ENCODE measurements at regions not wholly inside any gene's neighbourhood (a gene's known extent, or its start where the extent isn't known, plus 50 kb on each side); places are given as distances from the start of the nearest gene placed in this dataset.
"Not testable (repeated sequence)": the region's sequence is repeated elsewhere in the genome, so short reads cannot be mapped to it uniquely, and the experiment has no call there.

GRCh38 chr2:48043746-48044145 is 137.4 kb upstream of the FBXO11 start:
- DNase-seq (ENCODE audit: low read depth in 2 of 2), result no peak

GRCh38 chr2:48045613-48046012 is 139.3 kb upstream of the FBXO11 start:
- no peak for DNase-seq (ENCODE audit: low read depth in 2 of 2)

GRCh38 chr2:48048476-48049171 is 142.3 kb upstream of the FBXO11 start:
- DNase-seq (ENCODE audit: low read depth in 2 of 2), result no peak

GRCh38 chr2:48049371-48049770 is 143.1 kb upstream of the FBXO11 start:
- no peak for DNase-seq (ENCODE audit: low read depth in 2 of 2)

GRCh38 chr2:48050711-48051110 is 144.4 kb upstream of the FBXO11 start:
- DNase-seq (ENCODE audit: low read depth in 2 of 2), result no peak

GRCh38 chr2:48059975-48060374 is 153.7 kb upstream of the FBXO11 start:
- DNase-seq (ENCODE audit: low read depth in 2 of 2), result no peak

- not testable (repeated sequence) for DNase-seq (ENCODE audit: low read depth in 2 of 2)
Measured at GRCh38 chr2:48061656-48062055, 155.4 kb upstream of the FBXO11 start.

- no peak for DNase-seq (ENCODE audit: low read depth in 2 of 2)
Measured at GRCh38 chr2:48065096-48065495, 158.8 kb upstream of the FBXO11 start.

GRCh38 chr2:48066000-48066399 is 159.7 kb upstream of the FBXO11 start:
- DNase-seq (ENCODE audit: low read depth in 2 of 2), result no peak

- no peak for DNase-seq (ENCODE audit: low read depth in 2 of 2)
Measured at GRCh38 chr2:48069769-48070168, 163.5 kb upstream of the FBXO11 start.

- DNase-seq (ENCODE audit: low read depth in 2 of 2), result no peak
Measured at GRCh38 chr2:48070415-48070814, 164.1 kb upstream of the FBXO11 start.

- no peak for DNase-seq (ENCODE audit: low read depth in 2 of 2)
Measured at GRCh38 chr2:48072583-48072982, 166.3 kb upstream of the FBXO11 start.

GRCh38 chr2:48075631-48076030 is 169.3 kb upstream of the FBXO11 start:
- no peak for DNase-seq (ENCODE audit: low read depth in 2 of 2)

- DNase-seq (ENCODE audit: low read depth in 2 of 2), result no peak
Measured at GRCh38 chr2:48080534-48081316, 174.4 kb upstream of the FBXO11 start.

- DNase-seq (ENCODE audit: low read depth in 2 of 2), result no peak
Measured at GRCh38 chr2:48081317-48081628, 175.0 kb upstream of the FBXO11 start.

GRCh38 chr2:48085888-48086287 is 179.6 kb upstream of the FBXO11 start:
- no peak for DNase-seq (ENCODE audit: low read depth in 2 of 2)

GRCh38 chr2:48088994-48089393 is 182.7 kb upstream of the FBXO11 start:
- DNase-seq (ENCODE audit: low read depth in 2 of 2), result no peak

GRCh38 chr2:48089644-48090043 is 183.3 kb upstream of the FBXO11 start:
- no peak for DNase-seq (ENCODE audit: low read depth in 2 of 2)

GRCh38 chr2:48092846-48093803 is 186.8 kb upstream of the FBXO11 start:
- DNase-seq (ENCODE audit: low read depth in 2 of 2), result no peak

- not testable (repeated sequence) for DNase-seq (ENCODE audit: low read depth in 2 of 2)
Measured at GRCh38 chr2:48096765-48097164, 190.5 kb upstream of the FBXO11 start.

- DNase-seq (ENCODE audit: low read depth in 2 of 2), result no peak
Measured at GRCh38 chr2:48098539-48098938, 192.2 kb upstream of the FBXO11 start.

GRCh38 chr2:48104418-48104817 is 198.1 kb upstream of the FBXO11 start:
- no peak for DNase-seq (ENCODE audit: low read depth in 2 of 2)

Measured in stimulated activated CD4-positive, alpha-beta T cell treated with anti-CD3 and anti-CD28 coated beads, Interleukin-1b, Interleukin-23, amount 100 ng/mL, for 4 hours (primary cell).